Keratinocyte (primary cell): ENCODE measurements at regions not wholly inside any gene's neighbourhood (a gene's known extent, or its start where the extent isn't known, plus 50 kb on each side); places are given as distances from the start of the nearest gene placed in this dataset.

Source experiments
- EZH2 ChIP-seq: IDR thresholded peaks from one replicate; pipeline ENCODE4 v1.6.1; 2012; ENCODE audit warnings: inconsistent platforms, mild to moderate bottlenecking, low read length, moderate library complexity
- TF ChIP-seq, protein P1 (sequence below), 3 experiments: IDR thresholded peaks in 1 of 3; conservative IDR thresholded peaks in 1 of 3; optimal IDR thresholded peaks in 1 of 3; 2 replicates in 2 of 3; 3 replicates in 1 of 3; pipeline versions ENCODE3 to v1.5.1; 2011; ENCODE audit warnings: low read length in 3 of 3, mild to moderate bottlenecking in 3 of 3, moderate library complexity in 2 of 3, control low read depth in 1 of 3, inconsistent platforms in 1 of 3; ENCODE audit not compliant: insufficient read depth in 2 of 3; ENCODE audit errors: extremely low read depth in 1 of 3

DNA sequence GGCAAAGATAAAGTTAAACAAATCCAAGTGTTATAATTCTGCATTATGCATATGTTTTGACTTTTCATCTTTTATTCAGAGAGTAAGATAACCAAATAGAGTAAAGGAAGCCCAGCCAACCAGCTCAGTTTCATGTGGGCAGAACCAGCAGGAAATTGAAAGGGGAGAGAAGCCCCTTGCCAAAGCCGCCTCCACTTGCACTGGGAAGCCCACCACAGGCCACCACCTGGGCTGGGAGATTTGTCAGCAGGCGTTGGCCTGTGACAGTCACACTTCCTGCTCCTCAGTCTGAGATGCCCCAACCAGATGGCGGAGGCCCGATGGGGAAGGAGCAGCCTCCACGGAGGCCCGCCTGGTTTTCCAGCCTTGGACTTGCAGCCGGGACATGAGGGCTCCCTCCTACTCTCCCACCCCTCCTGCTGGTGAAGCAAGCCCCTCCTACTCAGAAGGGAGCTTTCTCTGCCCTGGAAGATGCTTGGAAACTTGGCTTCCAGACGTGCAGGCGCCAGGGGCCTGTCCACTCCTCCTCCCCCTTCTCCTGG is 166.8 kb upstream of the SULF2 start:
- TF ChIP-seq, protein P1, sequence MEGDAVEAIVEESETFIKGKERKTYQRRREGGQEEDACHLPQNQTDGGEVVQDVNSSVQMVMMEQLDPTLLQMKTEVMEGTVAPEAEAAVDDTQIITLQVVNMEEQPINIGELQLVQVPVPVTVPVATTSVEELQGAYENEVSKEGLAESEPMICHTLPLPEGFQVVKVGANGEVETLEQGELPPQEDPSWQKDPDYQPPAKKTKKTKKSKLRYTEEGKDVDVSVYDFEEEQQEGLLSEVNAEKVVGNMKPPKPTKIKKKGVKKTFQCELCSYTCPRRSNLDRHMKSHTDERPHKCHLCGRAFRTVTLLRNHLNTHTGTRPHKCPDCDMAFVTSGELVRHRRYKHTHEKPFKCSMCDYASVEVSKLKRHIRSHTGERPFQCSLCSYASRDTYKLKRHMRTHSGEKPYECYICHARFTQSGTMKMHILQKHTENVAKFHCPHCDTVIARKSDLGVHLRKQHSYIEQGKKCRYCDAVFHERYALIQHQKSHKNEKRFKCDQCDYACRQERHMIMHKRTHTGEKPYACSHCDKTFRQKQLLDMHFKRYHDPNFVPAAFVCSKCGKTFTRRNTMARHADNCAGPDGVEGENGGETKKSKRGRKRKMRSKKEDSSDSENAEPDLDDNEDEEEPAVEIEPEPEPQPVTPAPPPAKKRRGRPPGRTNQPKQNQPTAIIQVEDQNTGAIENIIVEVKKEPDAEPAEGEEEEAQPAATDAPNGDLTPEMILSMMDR (optimal IDR thresholded peaks at IDR 0.05 in 1 of 3, IDR thresholded peaks at IDR 0.05 in 1 of 3, conservative IDR thresholded peaks at IDR 0.05 in 1 of 3; ENCODE audit: extremely low read depth in 1 of 3, insufficient read depth in 2 of 3, low read length in 3 of 3): no peak
- no peak for TF ChIP-seq EZH2
